ENCODE measurements at regions not wholly inside any gene's neighbourhood (a gene's known extent, or its start where the extent isn't known, plus 50 kb on each side); places are given as distances from the start of the nearest gene placed in this dataset.

DNA sequence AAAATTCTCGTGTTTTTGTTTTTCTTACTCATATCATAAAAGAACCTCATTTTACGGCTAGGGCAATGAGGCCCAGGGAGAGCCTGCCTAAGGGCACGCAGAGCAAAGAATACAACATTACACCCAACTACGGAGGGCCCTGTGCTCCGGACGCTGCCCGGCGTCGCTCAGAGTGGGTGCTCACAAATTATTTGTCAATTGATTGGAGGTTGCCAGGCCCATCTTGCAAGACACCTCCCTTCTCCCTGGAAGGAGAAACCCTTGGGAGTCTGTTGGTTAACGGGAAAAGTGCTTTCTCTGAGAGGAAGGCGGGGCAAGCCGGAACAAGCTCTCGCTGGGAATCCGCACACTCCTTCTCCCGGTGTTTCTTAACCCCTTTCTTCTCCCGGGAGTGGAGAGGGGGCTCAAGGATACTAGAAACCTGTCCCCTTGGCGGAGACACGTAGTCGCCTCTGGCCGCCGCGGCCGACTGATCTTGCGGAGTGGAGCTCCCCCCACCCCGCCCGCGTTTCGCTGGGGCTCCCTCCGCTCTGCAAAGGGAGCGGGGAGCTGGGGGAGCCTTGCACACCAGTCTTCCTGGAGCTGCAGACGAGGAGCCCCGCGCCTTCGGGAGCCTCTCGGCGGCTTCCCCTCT is 599.3 kb upstream of the SGCD start:
- DNase-seq = no peak

- no peak for DNase-seq
Observed at GRCh38 chr5:155728146-155728856, 598.7 kb upstream of the SGCD start.

- no peak for DNase-seq
Observed at GRCh38 chr5:155728857-155729683, 597.9 kb upstream of the SGCD start.

GRCh38 chr5:155729684-155730059 is 597.3 kb upstream of the SGCD start:
- DNase-seq = no peak

- DNase-seq = no peak
Observed at GRCh38 chr5:155732587-155733376, 594.2 kb upstream of the SGCD start.

DNA sequence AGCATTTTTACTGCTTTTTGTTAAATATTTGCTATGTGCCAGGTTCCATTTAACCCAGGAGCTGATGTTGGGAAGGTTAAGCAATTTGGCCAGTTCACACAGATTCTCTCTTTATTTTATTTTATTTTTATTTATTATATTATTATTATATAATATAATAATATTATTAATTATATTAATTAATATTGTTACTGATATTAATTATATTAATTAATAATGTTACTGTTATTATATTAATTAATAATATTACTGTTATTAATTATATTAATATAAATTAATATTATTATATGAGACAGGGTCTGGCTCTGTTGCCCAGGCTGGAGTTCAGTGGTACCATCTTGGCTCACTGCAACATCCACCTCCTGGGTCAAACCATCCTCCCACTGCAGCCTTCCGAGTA is 593.0 kb upstream of the SGCD start:
- DNase-seq = no peak

DNA sequence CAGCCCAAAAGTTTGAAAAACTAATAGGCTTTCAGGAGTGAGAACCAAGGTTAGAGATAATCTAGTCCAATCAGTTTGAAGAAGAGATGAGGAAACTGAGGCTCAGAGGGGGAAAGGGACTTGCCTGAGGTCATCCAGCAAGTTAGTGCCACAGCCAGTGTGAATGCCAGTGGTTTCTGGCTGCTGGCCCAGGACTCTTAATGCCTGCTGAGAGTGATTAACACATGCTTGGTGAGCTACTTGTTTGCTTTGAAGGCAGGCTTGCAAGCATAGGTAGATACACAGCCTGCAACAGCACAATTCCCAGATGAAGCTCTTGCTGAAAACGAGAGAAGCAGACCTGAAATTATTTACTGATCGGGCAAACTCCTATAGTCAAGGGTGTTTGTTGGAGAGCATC is 591.6 kb upstream of the SGCD start:
- no peak for DNase-seq

- DNase-seq = no peak
Observed at GRCh38 chr5:155738616-155739015, 588.3 kb upstream of the SGCD start.

DNA sequence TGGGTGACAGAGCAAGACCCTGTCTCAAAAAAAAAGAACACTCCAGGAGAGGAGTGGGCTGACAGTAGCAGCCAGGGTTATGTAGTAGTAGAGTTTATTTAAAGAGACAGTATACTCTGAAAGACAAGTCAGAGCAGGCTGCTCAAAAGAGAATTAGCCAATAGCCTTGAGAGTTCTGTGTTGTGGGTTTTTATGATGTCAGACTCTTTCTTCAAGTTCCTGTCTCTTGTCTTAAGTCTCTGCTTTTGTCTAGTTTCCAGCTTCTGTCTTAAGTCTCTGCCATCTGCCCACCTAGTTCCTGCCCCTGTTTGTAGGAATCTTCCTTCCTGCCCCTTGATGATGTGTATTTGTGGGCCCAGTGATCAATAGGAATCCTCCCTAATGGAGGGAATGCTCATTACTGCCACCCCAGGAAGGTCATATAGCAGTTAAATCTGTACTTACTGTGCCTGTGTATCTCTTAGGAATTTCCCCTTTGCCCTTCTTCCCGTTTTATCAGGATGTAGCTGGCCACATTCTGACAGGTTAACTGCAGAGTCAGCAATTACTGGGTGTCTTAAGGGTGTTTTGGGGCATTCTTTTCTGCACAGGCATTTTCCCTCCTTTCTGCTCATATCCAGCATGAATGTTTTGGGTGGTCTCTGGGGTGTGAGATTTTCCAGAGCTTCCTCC is 580.5 kb upstream of the SGCD start:
- DNase-seq = no peak

DNA sequence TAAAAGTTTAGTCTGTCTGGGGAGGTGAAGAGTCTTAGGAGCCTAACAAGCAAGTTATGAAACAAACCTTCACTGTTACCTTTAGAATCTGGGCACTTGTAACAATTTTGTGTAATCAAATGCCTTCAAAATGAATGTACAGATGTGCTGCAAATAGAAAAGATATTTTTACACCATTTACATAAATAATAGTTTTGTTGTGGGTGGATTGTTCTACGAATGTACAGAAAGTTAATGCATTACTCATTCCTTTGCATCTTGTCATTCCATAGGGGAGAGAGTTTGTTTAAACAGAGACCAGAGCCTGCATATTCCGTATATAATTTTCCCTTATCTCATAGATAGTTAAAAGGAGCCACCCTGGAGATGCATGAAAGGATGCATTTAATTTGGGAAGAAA is 576.9 kb upstream of the SGCD start:
- no peak for DNase-seq

- DNase-seq = no peak
Observed at GRCh38 chr5:155750571-155750970, 576.4 kb upstream of the SGCD start.

DNA sequence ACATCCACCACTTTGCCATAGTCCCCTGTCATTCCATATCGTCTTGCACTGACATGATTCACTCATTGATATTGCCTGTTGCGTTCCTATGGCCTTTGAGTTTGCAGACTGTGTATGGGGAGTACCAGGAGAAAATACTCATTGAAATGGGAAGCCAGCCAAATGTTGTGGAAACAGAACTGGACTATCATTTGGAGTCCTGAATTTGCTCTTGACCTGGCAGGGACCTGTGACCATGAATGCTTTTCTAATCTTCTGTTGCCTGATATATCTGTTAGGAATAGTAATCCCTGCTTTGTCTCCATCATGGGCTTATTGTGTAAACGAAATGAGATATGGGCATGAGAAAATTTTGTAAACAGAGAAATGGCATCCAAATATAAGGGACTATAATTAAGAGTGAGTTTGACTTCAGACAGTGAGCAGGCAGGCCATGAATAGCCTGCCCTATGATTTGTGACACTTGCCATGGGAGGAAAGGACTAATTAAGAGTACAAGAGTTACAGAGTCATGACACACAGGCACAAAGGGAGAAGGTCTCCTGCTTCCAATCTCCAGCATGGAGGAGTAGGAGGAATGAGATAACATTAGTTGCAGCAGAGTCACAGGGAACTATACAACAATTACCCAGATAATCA is 572.9 kb upstream of the SGCD start:
- DNase-seq = no peak

DNA sequence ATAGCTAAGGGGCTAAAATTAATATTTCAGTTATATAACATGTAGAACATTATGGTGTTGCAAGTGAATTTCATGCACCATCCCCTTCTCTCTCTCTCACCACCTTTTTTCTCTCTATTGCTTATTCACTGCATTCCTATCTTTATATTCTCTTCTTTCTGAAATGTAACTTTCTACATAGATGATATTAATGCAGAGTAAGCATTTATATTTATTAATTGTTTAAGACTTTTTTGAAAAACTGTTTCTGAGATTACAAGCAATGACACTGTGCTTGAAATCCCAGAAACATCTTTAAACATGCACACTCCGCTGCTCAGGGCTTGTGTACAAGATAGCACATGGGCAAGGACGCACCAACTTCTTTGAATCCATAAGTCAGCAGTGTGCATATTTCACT is 567.7 kb upstream of the SGCD start:
- no peak for DNase-seq

- no peak for DNase-seq
Observed at GRCh38 chr5:155759984-155760383, 567.0 kb upstream of the SGCD start.

DNA sequence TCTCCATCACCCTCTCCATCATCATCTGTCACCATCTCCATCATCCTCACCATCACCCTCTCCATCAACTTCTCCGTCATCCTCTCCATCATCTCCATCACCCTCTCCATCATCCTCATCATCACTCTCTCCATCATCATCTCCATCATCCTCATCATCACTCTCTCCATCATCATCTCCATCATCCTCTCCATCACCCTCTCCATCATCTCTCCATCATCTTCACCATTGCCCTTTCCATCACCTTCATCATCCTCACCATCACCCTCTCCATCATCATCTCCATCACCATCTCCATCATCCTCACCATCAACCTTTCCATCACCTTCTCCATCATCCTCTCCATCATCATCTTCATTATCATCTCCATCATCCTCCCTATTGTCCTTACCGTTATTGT is 565.5 kb upstream of the SGCD start:
- no peak for DNase-seq

GRCh38 chr5:155765715-155766114 is 561.2 kb upstream of the SGCD start:
- DNase-seq = no peak

DNA sequence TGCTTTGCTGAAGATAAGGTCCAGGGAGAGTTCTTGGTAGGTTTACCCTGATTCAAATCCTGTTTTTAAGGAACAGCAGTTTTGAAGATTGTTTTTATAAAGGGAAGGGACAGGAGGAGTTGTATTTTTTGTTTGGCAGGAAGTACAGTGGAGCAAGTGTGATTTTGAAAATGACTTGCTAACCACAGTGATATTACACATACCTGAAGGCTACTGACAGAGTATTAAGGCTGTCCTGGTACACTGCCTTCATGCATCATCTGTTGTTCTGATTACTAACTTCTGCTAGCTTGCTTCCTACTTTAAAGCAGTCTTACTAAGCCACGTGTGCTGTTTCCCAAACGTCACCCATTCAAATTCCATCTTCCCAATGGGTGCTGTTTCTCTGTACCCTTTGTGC is 559.5 kb upstream of the SGCD start:
- DNase-seq = no peak

DNA sequence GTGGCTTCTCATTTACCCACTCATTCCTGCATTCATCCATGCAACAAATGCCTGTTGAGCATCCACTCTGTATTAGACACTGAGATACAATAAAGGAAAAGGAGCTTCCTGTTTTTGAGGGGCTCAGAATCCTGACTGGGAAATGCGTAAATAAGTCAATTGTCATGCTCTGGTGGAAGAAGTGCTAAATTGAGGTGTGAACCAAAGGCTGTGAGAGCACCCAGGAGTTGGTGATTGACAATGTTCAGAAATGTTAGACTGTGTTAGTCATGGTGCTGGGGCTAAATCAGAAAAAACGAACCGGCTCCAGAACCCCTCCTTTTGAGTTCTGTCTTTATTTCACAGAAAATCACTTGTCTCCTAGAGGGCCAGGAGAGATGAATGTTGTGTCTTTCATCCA is 558.6 kb upstream of the SGCD start:
- DNase-seq = no peak

DNA sequence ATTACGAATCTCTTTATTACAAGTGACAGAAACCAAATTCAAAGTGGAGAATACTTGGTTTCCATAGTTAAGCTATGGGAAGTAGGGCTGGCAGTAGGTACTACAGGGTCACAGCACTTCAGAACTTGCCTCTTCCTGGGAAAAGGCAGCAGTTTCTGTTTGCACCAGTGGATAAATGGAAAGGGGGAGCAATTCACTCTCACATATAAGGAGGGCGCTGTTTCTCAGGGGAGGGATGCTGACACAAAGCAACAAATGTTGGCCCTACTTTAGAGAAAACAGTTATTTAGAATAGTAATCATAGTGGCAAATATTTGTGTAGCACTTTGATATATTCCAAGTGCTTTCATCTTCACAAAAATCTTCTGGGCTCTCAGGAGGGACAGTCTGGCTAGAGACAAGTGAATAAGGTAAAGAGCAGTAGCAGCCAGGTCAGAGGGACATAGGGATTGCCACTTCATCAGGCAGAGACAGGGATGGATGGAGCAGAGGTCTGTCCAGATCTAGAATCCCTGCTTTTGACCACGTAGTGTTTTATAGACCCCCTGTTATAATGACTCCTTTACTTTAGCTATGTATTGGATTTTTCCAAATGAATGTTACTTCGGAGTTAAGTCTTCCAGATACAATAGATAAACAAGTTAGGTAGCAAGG is 554.8 kb upstream of the SGCD start:
- no peak for DNase-seq

- no peak for DNase-seq
Observed at GRCh38 chr5:155773680-155774079, 553.3 kb upstream of the SGCD start.

GRCh38 chr5:155780260-155780659 is 546.7 kb upstream of the SGCD start:
- DNase-seq = no peak

DNA sequence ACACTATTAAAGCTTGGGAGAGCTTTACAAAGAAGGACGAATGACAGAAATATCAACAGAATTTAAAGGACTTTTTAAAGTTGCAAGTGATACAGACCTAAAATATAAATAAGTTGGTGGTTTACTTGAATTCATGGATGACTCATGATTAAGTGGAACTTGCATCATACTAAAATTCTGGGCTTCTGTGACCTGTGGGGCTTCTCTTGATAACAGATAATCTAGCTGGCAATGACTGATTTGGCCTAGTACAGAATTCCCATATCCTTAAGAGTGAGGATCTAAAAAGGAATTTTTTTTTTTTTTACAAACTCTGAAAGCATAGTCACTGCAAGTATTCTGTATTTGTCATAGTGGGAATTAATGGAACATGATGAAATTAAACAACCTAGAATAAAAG is 543.7 kb upstream of the SGCD start:
- DNase-seq = no peak

Data from activated CD4-positive, alpha-beta T cell treated with anti-CD3 and anti-CD28 coated beads, Interleukin-2, amount 50 U/mL, for 1 hour (primary cell).